Tibial artery (tissue), 4 donors: ENCODE measurements at regions not wholly inside any gene's neighbourhood (a gene's known extent, or its start where the extent isn't known, plus 50 kb on each side); places are given as distances from the start of the nearest gene placed in this dataset.
"Not testable (repeated sequence)": the region's sequence is repeated elsewhere in the genome, so short reads cannot be mapped to it uniquely, and the experiment has no call there.

Source experiments
- DNase-seq, 2 donors: peaks; one replicate each; pipeline ENCODE4 v3.0.0-alpha.2; 2019
- H3K27ac ChIP-seq, 2 donors: fragments of 200-600 bp; sonication (generic) in 1 of 2; 1 replicate in 1 of 2; 2 replicates in 1 of 2; pipeline ENCODE4 v1.5.1; 2018 to 2019; ENCODE audit warnings: mild to moderate bottlenecking in 1 of 2
- H3K27me3 ChIP-seq, 2 donors: fragments of 200-600 bp; sonication (generic) in 1 of 2; one replicate each; pipeline versions ENCODE4 v1.5.1 to v1.6.0; 2016 to 2019
- H3K36me3 ChIP-seq, 3 donors: fragments of 200-600 bp; sonication (generic) in 2 of 3; one replicate each; pipeline ENCODE4 v1.5.1; 2016 to 2019; ENCODE audit warnings: mild to moderate bottlenecking in 2 of 3
- H3K4me1 ChIP-seq, 4 donors: fragments of 200-600 bp; sonication (generic) in 2 of 4; 1 replicate in 3 of 4; 2 replicates in 1 of 4; pipeline ENCODE4 v1.5.1; 2016 to 2019
- H3K4me3 ChIP-seq, 2 donors: fragments of 200-600 bp; sonication (generic) in 1 of 2; 1 replicate in 1 of 2; 2 replicates in 1 of 2; pipeline ENCODE4 v1.5.1; 2018 to 2019; ENCODE audit warnings: mild to moderate bottlenecking in 2 of 2
- H3K9me3 ChIP-seq, 3 donors: fragments of 200-600 bp; sonication (generic) in 1 of 3; one replicate each; pipeline ENCODE4 v1.5.1; 2016 to 2019
- intact Hi-C: fragments of 100-400 bp; cut with DNase I; formaldehyde crosslinking; loops from one replicate; pipeline ENCODE4 v1.15.0; 2023; ENCODE audit warnings: low total_unique reads
- TF ChIP-seq, protein P1 (sequence below), 2 experiments: fragments of 200-600 bp in 1 of 2; fragments of 450-650 bp in 1 of 2; IDR thresholded peaks; one replicate each; pipeline ENCODE4 v1.5.1; 2017 to 2019; ENCODE audit warnings: antibody characterized with exemption in 2 of 2, mild to moderate bottlenecking in 1 of 2, moderate library complexity in 1 of 2

DNA sequence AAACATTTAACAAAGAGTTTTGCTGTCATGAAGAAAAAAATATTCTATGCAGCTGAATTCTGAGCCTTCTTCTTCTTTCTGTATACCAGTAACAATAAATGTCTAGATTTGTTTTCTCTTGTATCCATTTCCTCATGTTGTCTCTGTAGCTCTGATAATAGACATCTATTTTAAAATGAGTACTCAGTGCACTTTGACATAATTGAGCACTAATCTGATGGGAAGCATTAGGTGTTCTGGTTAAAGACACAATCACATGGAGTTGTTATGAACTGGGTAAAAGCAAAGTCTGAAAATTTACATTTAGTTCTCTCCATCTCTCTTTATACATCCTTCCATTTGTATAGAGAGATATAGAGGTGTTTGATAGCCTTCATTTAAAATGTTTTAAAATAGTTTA lies 230.0 kb downstream of the BCHE start:
- Histone ChIP-seq H3K27me3 (no peaks in the 10 kb centered on the region), H3K4me1 (no peaks in the 10 kb centered on the region), H3K27ac (no peak overlapping the region), H3K4me3 (no peak overlapping the region), H3K9me3 (no peaks in the 10 kb centered on the region), H3K36me3 (no peaks in the 10 kb centered on the region)
- TF ChIP-seq, protein P1, sequence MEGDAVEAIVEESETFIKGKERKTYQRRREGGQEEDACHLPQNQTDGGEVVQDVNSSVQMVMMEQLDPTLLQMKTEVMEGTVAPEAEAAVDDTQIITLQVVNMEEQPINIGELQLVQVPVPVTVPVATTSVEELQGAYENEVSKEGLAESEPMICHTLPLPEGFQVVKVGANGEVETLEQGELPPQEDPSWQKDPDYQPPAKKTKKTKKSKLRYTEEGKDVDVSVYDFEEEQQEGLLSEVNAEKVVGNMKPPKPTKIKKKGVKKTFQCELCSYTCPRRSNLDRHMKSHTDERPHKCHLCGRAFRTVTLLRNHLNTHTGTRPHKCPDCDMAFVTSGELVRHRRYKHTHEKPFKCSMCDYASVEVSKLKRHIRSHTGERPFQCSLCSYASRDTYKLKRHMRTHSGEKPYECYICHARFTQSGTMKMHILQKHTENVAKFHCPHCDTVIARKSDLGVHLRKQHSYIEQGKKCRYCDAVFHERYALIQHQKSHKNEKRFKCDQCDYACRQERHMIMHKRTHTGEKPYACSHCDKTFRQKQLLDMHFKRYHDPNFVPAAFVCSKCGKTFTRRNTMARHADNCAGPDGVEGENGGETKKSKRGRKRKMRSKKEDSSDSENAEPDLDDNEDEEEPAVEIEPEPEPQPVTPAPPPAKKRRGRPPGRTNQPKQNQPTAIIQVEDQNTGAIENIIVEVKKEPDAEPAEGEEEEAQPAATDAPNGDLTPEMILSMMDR (IDR thresholded peaks at IDR 0.05) = no peak
- intact Hi-C loops = no loop called here
- no peak for DNase-seq

DNA sequence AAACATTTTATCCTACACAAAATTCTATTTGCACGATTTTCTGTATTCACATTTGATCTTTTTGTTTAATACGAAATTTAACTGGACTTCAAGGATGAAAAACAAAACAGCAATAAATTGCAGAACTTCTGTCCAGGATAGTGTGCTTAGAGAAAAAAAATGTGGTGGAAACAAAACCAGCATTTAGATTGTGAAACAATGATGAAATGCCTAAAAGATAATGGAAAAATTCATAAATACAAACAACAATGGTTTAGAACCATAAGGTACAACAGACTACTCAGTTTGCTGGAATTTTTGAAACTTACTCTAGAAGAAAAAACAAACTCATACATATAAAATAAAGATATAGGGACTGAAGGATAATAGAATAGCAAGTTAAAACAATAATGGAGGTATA lies 234.0 kb downstream of the BCHE start:
- no peak for DNase-seq
- Histone ChIP-seq H3K27ac (no peak overlapping the region), H3K4me1 (no peaks in the 10 kb centered on the region), H3K27me3 (no peaks in the 10 kb centered on the region), H3K36me3 (no peaks in the 10 kb centered on the region), H3K9me3 (no peaks in the 10 kb centered on the region), H3K4me3 (no peak overlapping the region)
- intact Hi-C loops = no loop called here
- TF ChIP-seq, protein P1 (IDR thresholded peaks at IDR 0.05) = no peak

DNA sequence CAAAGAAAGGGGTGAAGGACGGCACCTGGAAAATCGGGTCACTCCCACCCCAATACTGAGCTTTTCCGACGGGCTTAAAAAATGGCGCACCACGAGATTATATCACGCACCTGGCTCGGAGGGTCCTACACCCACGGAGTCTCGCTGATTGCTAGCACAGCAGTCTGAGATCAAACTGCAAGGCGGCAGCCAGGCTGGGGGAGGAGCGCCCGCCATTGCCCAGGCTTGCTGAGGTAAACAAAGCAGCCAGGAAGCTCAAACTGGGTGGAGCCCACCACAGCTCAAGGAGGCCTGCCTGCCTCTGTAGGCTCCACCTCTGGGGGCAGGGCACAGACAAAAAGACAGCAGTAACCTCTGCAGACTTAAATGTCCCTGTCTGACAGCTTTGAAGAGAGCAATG lies 264.7 kb downstream of the BCHE start:
- H3K36me3 ChIP-seq, H3K4me3 ChIP-seq, H3K4me1 ChIP-seq, H3K27me3 ChIP-seq, H3K27ac ChIP-seq, DNase-seq, H3K9me3 ChIP-seq, intact Hi-C loops: not testable (repeated sequence)

DNA sequence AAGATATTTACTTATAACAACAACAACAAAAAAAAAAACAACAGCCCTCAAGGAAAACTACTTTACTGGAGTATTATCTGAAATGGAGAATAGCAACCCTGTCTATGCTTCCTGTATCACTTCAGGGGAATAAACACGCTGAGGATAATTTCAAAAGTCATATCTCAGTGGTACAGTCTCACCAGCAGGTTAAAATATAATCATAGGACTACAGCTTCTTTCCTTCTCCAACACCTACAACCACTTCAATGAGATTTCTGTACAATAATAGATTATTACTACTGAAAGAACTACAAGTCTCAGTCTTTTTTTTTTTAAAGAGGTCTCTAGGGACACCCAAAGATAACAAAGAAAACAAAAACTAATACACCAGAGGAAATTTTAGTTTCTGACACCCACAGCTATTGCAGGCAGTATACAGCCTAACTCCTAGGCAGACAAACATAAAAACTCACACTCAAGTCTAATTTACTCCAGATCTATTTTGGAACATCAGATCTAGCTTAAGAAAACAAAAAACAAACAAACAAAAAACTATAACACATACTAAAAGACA lies 268.2 kb downstream of the BCHE start:
- no peak overlapping the region for H3K27ac ChIP-seq
- no peaks in the 10 kb centered on the region for H3K27me3 ChIP-seq
- no peaks in the 10 kb centered on the region for H3K4me1 ChIP-seq
- intact Hi-C loops = no loop called here
- H3K36me3 ChIP-seq = no peaks in the 10 kb centered on the region
- H3K4me3 ChIP-seq = no peak overlapping the region
- TF ChIP-seq, protein P1 (IDR thresholded peaks at IDR 0.05) = no peak
- no peaks in the 10 kb centered on the region for H3K9me3 ChIP-seq
- DNase-seq = no peak

DNA sequence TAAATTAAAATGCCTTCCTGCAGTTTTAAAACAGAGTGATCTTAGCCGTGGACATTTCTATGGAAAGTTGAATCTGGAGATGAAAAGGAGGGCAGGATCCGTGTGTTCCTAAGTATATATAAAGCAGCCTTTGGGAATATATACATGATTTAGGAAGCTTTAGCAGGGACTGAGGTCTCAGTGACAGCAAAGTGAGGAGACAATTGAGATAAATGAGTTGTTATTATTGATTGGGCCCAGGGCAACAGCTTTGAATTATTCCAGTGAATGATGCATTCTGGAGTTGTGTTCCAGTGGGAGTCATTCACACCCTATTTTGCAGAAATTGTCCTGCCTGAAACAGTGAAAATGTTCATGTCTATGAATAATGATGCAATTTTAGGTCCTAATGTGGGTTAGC lies 281.4 kb downstream of the BCHE start:
- TF ChIP-seq, protein P1 (IDR thresholded peaks at IDR 0.05) = no peak
- H3K9me3 ChIP-seq = no peaks in the 10 kb centered on the region

DNA sequence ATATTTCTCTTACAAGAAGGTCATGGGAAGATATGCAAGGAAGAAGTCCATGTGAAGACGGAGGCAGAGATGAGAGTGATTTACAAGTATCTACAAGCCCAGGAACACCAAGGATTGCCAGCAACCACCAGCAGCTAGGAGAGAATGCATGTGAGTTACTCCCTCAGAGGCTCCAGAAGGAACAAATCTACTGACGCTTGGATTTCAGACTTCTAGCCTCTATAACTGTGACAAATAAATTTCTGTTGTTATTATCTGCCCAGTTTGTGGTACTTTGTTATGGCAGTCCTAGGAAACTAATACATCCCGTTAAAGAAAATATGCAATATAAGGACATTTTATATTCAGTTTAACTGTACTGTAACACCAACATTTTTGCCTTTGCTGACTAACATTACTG lies 283.9 kb downstream of the BCHE start:
- H3K4me3 ChIP-seq = no peak overlapping the region
- intact Hi-C loops = no loop called here
- TF ChIP-seq, protein P1 (IDR thresholded peaks at IDR 0.05) = no peak
- no peaks in the 10 kb centered on the region for H3K9me3 ChIP-seq
- H3K27me3 ChIP-seq = no peaks in the 10 kb centered on the region
- no peaks in the 10 kb centered on the region for H3K4me1 ChIP-seq
- DNase-seq = no peak
- no peaks in the 10 kb centered on the region for H3K36me3 ChIP-seq
- no peak overlapping the region for H3K27ac ChIP-seq

More for the DNA sequence above, 281.4 kb downstream of the BCHE start:
- intact Hi-C loops = no loop called here
- no peaks in the 10 kb centered on the region for H3K27me3 ChIP-seq
- no peak overlapping the region for H3K27ac ChIP-seq
- H3K36me3 ChIP-seq = no peaks in the 10 kb centered on the region
- no peaks in the 10 kb centered on the region for H3K4me1 ChIP-seq
- H3K4me3 ChIP-seq = no peak overlapping the region
- no peak for DNase-seq
